ENCODE measurements at regions not wholly inside any gene's neighbourhood (a gene's known extent, or its start where the extent isn't known, plus 50 kb on each side); places are given as distances from the start of the nearest gene placed in this dataset.

GRCh38 chr5:124021776-124022175 is 509.8 kb downstream of the CSNK1G3 start (continued):
- no peak for TF ChIP-seq BRCA1 (IDR thresholded peaks at IDR 0.05; ENCODE audit: low read depth, low read length)

Data from H1 (cell line).